SKM-1 (cell line): ENCODE measurements at regions not wholly inside any gene's neighbourhood (a gene's known extent, or its start where the extent isn't known, plus 50 kb on each side); places are given as distances from the start of the nearest gene placed in this dataset.
A peak's percentile ranks its signal among the peaks of the same experiment; 100 is the strongest.
"Not testable (repeated sequence)": the region's sequence is repeated elsewhere in the genome, so short reads cannot be mapped to it uniquely, and the experiment has no call there.

ENCODE experiments used
- DNase-seq: peaks from one replicate; lab custom pipeline; 2025; ENCODE audit not compliant: unreplicated experiment; lab: John Stamatoyannopoulos, UW

DNA sequence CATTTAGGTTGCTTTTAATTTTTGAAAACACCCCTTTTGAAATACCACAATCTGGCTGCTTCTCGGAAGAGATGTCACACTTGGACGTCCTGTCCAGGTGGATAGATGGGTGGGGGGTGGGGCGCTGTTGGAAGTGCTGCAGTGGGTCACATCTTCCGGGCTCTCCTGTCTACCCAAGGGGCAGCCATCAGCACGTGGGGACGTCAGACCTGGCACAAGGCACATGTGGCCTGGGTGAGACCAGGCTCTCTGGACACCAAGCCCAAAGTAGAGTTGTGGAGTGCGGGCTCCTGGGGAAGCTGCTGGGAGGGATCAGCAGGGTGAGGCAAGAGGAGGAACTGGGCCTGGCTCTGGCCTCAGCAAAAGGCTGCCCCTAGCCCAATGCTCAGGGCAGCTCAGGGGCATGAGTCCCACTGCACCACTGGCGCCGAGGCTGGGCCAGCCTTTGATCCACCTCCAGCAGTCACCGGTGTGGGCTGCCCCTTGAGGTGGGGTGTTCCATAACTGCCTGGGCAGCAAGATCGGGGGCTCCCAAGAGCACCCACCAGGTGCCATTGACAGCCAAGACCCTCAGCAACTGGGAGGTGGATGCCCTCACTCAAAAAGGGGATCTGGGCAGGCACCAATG is 68.6 kb upstream of the CCND1 start:
- DNase-seq, result no peak

GRCh38 chr11:69572861-69573260 is 68.1 kb upstream of the CCND1 start:
- DNase-seq, result no peak

GRCh38 chr11:69573761-69574607 is 67.0 kb upstream of the CCND1 start:
- no peak for DNase-seq

- no peak for DNase-seq
Measured at GRCh38 chr11:69574608-69575255, 66.2 kb upstream of the CCND1 start.

DNA sequence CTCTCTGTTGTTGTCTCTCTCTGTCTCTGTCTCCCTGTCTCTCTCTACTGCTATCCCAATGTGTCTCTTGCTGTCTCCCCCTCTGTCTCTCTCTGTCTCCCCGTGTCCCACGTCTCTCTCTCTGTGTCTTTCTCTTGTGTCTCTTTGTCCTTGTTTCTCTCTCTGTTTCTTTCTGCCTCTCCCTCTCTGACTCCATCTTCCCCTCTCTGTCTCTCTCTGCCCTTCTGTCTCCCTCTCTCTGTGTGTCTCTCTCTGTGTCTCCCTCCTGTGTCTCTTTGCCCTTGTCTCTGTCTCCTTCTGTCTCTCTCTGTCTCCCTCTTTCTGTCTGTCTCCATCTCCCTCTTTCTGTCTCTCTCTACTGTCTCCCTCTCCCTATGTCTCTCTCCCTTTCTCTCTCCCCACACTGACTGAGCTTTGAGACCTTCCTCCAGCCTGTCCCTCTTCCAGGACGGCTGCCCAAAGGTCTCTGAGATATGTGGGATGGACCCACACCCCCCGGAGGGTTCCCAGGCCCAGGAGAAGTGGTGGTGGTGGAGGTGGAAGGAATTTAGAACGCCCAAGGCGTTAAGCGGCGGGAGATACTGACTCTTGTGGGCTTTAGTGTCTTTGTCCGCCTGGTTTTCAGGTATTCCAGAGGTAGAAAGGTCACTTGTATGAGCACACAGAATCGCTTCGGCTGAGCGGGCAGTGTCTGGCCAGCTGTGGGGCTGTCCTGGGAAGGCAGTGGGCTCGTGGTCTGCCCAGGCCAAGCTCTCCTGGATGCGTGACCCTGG is 65.5 kb upstream of the CCND1 start:
- DNase-seq, result no peak

DNA sequence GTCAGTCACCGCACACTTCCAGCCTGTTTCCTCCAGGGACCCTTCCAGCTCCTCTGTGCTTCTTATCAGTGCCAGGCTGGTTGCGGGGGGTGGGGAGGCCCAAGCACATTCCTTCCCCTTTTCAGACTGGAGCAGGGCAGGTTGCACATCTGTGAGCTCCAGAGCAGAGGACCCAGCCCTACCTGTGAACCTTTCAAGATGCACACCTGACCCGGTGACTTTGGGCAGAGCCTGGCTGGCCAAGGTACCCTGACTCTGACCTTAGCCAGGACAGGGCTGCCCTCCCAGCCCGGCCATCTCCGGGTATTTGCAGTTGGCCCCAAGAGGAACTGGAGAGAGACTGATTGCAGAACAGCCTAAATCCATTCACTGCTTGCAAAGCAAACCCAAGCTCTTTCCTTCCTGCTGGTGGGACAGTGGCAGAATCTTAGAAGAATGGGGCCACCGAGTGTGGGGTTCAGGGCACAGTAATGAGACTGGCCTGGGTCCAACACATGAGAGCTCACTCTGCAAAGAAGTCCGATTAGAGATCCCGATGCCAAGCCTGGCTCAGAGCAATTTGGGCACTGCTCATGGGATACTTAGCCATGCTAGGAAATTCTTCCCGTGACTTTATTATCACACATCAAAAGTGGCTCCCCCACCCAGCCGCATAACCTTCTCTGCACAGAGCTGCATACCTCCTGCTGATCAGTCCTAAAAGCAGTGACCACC is 64.7 kb upstream of the CCND1 start:
- peak; percentile 50 for DNase-seq

DNA sequence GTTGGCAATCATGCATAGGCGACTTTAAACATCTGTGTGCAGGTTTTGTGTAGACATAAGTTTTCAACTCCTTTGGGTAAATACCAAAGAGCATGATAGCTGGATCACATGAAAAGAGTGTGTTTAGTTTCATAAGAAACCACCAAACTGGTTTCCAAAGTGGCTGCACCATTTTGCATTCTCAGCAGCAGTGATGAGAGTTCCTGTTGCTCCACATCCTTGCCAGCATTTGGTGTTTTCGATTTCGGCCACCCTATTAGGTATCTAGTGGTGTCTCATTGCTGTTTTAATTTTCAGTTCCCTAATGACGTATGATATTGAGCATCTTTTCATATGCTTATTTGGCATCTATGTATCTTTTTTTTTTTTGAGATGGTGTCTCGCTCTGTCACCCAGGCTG is 62.8 kb upstream of the CCND1 start:
- no peak for DNase-seq

- DNase-seq, result no peak
Measured at GRCh38 chr11:69580529-69580928, 60.4 kb upstream of the CCND1 start.

DNA sequence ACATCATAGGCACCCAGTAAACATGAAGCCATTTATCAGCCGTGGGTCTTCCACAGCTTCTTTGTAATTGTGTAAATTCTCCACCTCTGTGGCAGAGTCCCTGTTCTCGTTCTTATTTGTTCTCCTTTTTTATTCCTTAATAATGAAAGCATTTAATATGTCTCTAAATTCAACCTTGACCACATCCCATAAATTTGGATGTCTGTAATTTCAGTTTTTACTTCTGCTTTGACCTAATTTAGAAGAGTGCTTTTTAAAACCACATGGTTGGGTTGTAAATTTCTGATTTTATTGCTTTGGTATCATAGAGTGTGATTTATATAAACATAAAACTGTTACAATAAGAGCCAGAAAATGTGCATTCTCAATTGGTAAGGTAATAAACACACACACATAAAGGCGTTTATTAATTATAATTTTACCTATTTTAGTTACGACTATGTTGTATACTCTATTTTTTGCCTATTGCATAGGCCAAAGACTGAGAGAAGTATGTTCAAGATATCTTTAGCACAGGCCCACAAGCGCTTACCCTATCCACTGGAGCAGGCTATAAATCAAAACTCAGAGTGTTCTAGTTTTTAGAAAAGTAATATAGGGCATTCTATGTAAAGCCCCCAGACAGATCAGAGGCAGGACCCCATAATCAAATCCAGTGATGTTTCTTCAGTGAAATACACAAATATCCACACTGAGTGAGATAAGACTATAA is 58.0 kb upstream of the CCND1 start:
- no peak for DNase-seq

GRCh38 chr11:69584160-69584559 is 56.8 kb upstream of the CCND1 start:
- no peak for DNase-seq

GRCh38 chr11:69585385-69585784 is 55.6 kb upstream of the CCND1 start:
- no peak for DNase-seq

DNA sequence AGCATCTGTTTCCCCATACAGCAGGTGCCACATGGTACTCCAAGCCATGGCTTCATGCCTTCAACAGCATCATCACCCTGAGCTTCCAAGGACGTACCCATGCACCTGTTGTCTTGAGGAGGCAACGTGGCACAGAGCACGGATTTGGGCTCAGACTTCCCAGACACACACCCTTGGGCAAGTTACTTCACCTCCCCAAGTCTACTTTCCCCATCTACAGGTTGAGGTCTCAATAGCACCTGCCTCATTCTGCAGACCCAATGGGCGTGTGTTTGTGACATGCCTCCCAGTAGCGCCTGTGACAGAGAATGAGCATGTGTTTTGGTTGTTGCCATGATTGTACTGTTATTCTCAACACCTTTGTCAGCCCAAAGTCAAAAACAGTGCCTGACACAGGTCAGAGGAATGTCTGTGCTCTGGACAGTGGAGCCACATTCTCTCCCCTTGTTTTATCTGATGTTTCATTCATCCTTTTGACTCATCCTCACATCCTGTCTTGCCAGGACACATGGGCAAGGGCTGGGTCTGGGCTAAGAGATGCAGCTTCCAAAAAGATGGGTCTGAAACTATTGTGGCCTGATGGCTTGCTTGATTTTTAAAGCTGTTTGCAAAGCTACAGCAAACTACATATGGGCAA is 53.4 kb upstream of the CCND1 start:
- DNase-seq, result no peak

DNA sequence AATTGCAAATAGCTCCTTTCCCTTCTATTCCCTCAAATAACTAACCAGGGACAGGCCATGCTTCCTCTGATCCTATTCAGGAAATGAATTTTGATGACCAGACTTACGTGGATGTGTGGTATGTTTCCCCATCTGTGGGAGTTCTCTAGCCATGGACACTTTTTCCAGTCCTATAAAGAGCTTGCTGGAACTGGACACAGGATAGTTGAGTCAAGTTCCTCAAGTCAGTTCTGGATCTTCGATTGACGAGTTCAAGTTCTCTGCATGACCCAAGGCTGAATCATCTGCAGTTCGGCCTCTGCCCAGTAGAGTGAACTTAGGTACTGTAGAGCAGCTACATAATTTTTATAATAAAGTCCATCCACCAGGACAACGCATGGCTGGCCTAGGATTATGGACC is 52.7 kb upstream of the CCND1 start:
- no peak for DNase-seq

- not testable (repeated sequence) for DNase-seq
Measured at GRCh38 chr11:69590088-69590487, 50.9 kb upstream of the CCND1 start.
